Activated naive CD4-positive, alpha-beta T cell treated with anti-CD3 and anti-CD28 coated beads for 36 hours (primary cell): ENCODE measurements at regions not wholly inside any gene's neighbourhood (a gene's known extent, or its start where the extent isn't known, plus 50 kb on each side); places are given as distances from the start of the nearest gene placed in this dataset.

Experiments used
- CTCF ChIA-PET: fragments of 350-600 bp; sonication (Branson Sonifier 250); formaldehyde crosslinking; loops from one replicate; lab custom pipeline; 2021; ENCODE audit warnings: antibody characterized with exemption; lab: Charles Lee
- DNase-seq: peaks from one replicate; pipeline ENCODE4 v3.0.0-alpha.2; 2020
- H3K27ac Mint-ChIP-seq: one replicate; pipeline ENCODE4 v1.8.0; 2021; ENCODE audit warnings: mild to moderate bottlenecking, mixed read lengths
- H3K27me3 Mint-ChIP-seq: one replicate; pipeline ENCODE4 v1.8.0; 2021; ENCODE audit warnings: low read depth, mixed read lengths
- H3K36me3 Mint-ChIP-seq: one replicate; pipeline ENCODE4 v1.8.0; 2021; ENCODE audit warnings: low read depth, mixed read lengths
- H3K4me1 Mint-ChIP-seq: one replicate; pipeline ENCODE4 v1.8.0; 2021; ENCODE audit warnings: low read depth, mixed read lengths
- H3K4me3 Mint-ChIP-seq: one replicate; pipeline ENCODE4 v1.8.0; 2021; ENCODE audit warnings: mild to moderate bottlenecking, moderate library complexity, mixed read lengths
- H3K9me3 Mint-ChIP-seq: one replicate; pipeline ENCODE4 v1.8.0; 2021; ENCODE audit warnings: mixed read lengths
- intact Hi-C: fragments of 100-400 bp; cut with micrococcal nuclease; formaldehyde crosslinking; loops from one replicate; pipeline ENCODE4 v1.15.1; 2023

DNA sequence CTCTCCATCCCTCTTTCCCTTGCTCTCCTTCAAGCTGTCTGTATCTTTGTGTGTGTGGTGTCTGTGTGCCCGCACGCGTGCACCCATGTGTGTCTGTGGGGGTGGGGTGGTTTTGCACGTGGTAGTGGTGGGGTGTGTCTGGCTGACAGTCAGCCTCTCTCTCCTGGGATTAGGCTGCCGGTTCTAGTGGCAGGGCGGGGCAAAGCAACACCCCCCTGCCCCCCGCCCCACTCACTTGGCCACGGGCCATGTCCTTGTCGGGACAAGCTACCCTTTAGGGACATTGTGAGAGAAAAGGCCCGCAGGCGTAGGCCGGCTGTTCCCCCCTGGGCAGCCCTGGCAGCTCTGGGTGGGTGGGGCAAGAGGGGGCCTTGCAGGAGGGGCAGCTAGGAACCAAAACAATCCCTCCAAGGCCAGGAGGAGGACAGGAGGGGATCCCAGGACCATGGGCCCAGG is 182.6 kb downstream of the ALG10 start:
- H3K36me3 Mint-ChIP-seq: no peaks in the 10 kb centered on the region
- no peak overlapping the region for H3K4me3 Mint-ChIP-seq
- H3K27ac Mint-ChIP-seq: no peak overlapping the region
- no peaks in the 10 kb centered on the region for H3K9me3 Mint-ChIP-seq
- no peaks in the 10 kb centered on the region for H3K4me1 Mint-ChIP-seq
- intact Hi-C loops: no loop called here
- H3K27me3 Mint-ChIP-seq: no peaks in the 10 kb centered on the region
- no peak for DNase-seq
- CTCF ChIA-PET: no interaction called here

DNA sequence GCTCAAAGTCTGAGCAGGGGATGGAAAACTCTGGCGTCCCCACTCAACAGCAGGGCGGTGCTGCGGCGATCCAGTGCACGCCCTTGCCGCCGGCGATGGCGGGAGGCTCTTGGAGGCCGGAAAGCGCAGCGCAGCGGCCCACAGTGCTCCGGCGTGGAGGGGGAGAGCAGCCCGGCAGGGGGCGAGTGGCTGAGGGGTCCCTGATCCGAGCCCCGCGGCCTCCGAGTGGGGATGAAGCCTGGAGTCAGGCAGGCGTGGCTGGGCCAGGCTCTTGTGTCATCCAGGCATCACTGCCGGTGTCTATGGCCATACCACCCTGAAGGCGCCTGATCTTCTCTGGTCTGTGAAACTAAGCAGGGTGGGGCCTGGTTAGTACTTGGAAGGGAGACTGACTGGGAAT is 183.1 kb downstream of the ALG10 start:
- H3K4me3 Mint-ChIP-seq: no peak overlapping the region
- intact Hi-C loops: no loop called here
- H3K4me1 Mint-ChIP-seq: no peaks in the 10 kb centered on the region
- no peaks in the 10 kb centered on the region for H3K9me3 Mint-ChIP-seq
- no peak for DNase-seq
- H3K27me3 Mint-ChIP-seq: no peaks in the 10 kb centered on the region
- no peaks in the 10 kb centered on the region for H3K36me3 Mint-ChIP-seq
- CTCF ChIA-PET: no interaction called here
- no peak overlapping the region for H3K27ac Mint-ChIP-seq

DNA sequence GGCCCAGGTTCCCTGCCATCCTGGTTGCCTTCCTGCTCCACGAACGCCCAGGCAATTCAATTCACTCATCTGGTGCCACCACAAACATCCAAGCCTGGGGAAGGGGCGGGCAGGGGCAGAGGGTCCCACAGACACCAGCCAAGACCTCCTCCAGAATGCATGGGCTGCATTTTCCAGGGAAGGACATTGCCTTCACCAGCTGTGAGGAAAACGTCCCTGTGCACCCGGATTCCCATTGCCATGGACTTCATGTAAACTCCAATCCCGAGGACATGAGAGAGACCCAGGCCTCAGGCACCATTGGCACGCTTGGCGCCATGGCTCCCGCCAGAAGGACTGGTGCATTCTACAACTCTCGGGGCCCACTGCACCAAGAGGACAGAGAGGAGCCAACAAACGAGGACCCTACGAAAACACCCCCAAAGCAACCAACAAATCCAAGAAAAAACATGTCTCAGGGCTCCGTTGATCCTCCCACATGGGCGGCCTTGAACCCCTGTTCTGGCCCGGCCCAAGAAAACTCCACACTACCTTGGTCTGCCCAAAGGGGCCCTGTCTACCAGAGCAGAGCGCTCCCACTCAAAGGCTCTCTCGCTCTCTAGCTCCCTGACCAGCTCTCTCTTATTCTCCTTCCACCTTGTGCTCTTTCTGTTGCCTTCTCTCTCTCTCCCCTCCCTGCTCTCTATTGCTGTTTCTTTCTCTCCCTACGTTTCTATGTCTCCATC is 183.9 kb downstream of the ALG10 start:
- CTCF ChIA-PET: no interaction called here
- intact Hi-C loops: no loop called here
- H3K9me3 Mint-ChIP-seq: no peaks in the 10 kb centered on the region
- no peaks in the 10 kb centered on the region for H3K36me3 Mint-ChIP-seq
- no peak for DNase-seq
- no peak overlapping the region for H3K4me3 Mint-ChIP-seq
- no peaks in the 10 kb centered on the region for H3K27me3 Mint-ChIP-seq
- H3K4me1 Mint-ChIP-seq: no peaks in the 10 kb centered on the region
- no peak overlapping the region for H3K27ac Mint-ChIP-seq

DNA sequence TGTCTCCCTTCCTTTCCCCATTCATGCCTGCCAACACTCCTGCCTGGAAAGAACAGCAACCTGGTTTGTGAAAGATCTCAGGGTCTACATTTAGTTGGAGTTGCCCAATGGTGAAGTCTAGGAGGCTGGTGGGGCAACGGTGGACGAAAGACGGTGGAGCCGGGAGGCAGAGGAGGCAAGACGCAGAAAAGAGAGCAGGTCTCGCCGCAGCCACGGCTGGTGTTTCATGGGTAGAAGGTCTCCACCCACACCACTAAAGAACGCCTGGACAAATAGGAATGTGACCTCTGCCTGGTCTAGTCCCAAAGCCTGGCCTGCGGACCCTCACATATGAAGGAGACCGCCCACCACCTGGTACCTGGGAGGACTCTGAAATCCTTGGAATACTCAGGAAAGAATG is 185.6 kb downstream of the ALG10 start:
- CTCF ChIA-PET: no interaction called here
- no peaks in the 10 kb centered on the region for H3K36me3 Mint-ChIP-seq

DNA sequence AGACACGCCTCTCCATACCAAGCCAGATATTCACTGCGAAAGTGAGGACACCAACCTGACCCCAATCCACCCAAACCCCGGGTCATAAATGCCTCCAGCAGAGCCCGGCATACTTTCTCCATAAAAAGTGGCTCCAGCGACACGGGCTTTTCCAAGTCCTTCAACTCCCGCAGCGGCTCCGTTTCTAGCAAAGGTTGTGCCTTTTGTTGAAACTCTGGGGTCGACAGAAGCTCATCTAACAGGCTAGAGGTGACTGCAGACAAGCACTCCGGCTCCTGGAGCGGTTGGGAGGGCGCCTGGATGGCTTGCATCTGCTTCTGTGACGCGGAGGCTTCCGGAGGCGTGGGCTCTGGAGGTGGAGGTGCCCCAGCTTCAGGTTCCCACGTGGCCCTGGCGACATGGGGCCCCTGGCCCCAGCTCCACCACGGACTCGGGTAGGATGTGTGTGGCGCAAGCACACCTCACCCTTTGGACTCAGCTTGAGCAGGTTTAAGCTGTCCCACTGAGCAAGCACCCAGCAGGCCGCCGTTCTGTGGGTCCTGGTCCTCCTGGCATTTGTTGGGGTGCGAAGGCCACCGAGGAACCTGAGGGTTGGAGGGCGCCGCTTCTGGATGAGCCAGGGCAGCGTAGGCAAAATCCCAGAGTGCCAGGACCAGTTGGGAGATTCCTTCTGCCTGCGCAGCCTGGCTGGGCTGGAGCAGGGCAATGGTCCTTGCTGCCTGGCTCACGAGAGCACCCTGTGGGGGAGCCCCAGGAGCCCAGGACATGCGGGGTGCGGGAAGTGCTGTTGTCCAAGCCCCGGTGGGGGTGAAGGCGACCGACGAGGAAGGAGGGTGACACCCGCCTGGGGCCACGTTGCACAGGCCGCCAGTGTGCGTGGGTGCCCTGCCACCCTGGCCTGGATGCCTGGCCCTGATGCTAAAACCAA is 186.3 kb downstream of the ALG10 start:
- intact Hi-C loops: no loop called here
- Mint-ChIP-seq H3K4me3 (no peak overlapping the region), H3K27me3 (no peaks in the 10 kb centered on the region), H3K27ac (no peak overlapping the region), H3K36me3 (no peaks in the 10 kb centered on the region), H3K9me3 (no peaks in the 10 kb centered on the region), H3K4me1 (no peaks in the 10 kb centered on the region)
- DNase-seq: no peak
- CTCF ChIA-PET: no interaction called here

More for the DNA sequence above, 185.6 kb downstream of the ALG10 start:
- Mint-ChIP-seq H3K27me3 (no peaks in the 10 kb centered on the region), H3K27ac (no peak overlapping the region), H3K4me1 (no peaks in the 10 kb centered on the region), H3K4me3 (no peak overlapping the region), H3K9me3 (no peaks in the 10 kb centered on the region)
- intact Hi-C loops: no loop called here
- DNase-seq: no peak

DNA sequence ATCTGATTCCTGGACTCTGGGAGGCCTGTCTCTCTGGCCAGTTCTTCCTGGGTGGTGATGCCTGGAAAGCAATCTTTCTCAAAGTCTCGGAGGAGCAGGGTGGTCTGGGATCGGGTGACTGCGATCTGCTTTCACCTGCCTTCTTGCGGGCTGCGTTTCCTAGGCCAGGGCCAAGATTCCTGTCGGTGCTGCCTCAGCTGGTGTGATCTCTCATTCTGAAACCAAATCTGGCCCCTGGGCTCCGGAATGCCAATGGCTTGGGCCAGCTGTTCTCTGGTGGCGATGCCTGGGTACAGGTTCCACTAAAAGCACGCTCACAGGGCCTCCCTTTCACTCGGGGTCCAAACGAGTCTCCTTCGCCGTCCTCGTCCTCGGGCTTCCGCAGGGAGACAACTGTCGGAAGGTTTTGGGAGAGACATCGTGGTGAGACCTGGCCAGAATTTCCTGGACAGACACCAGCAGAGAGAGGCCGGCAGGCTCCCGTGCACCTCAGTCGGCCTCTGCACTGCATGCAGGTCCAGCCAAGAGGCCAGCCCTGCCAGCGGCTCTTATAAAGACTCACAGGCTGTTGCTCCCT is 187.1 kb downstream of the ALG10 start:
- CTCF ChIA-PET: no interaction called here
- H3K27me3 Mint-ChIP-seq: no peaks in the 10 kb centered on the region
- H3K27ac Mint-ChIP-seq: no peak overlapping the region
- no peaks in the 10 kb centered on the region for H3K4me1 Mint-ChIP-seq
- intact Hi-C loops: no loop called here
- no peak overlapping the region for H3K4me3 Mint-ChIP-seq
- no peak for DNase-seq
- no peaks in the 10 kb centered on the region for H3K36me3 Mint-ChIP-seq
- no peaks in the 10 kb centered on the region for H3K9me3 Mint-ChIP-seq

DNA sequence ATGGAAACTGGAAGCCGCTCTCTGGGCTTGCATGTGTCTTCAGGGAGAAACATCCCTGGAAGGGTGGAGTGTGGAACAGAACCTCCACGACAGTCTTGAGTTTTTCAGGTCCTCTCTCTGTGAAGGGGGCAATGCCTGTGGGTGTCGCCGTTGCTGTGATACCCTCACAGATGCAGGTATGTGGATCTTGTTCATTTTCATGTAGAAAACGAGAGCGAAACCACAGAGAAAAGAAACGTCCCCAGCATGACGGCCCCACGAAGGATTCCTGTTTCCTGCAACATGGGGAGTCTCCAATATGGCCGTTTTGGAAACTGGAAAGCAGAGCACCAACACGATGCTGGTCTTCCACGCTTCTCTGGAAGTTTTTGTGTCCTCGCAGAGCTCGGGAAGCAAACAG is 187.9 kb downstream of the ALG10 start:
- no peaks in the 10 kb centered on the region for H3K9me3 Mint-ChIP-seq
- intact Hi-C loops: loop anchor here (10.0 kb wide), 1 partner anchor 415 kb away; no protein-coding TSS in a partner anchor
- H3K4me3 Mint-ChIP-seq: no peak overlapping the region
- no peak overlapping the region for H3K27ac Mint-ChIP-seq
- no peaks in the 10 kb centered on the region for H3K36me3 Mint-ChIP-seq
- CTCF ChIA-PET: no interaction called here
- DNase-seq: no peak
- H3K27me3 Mint-ChIP-seq: no peaks in the 10 kb centered on the region
- H3K4me1 Mint-ChIP-seq: no peaks in the 10 kb centered on the region

DNA sequence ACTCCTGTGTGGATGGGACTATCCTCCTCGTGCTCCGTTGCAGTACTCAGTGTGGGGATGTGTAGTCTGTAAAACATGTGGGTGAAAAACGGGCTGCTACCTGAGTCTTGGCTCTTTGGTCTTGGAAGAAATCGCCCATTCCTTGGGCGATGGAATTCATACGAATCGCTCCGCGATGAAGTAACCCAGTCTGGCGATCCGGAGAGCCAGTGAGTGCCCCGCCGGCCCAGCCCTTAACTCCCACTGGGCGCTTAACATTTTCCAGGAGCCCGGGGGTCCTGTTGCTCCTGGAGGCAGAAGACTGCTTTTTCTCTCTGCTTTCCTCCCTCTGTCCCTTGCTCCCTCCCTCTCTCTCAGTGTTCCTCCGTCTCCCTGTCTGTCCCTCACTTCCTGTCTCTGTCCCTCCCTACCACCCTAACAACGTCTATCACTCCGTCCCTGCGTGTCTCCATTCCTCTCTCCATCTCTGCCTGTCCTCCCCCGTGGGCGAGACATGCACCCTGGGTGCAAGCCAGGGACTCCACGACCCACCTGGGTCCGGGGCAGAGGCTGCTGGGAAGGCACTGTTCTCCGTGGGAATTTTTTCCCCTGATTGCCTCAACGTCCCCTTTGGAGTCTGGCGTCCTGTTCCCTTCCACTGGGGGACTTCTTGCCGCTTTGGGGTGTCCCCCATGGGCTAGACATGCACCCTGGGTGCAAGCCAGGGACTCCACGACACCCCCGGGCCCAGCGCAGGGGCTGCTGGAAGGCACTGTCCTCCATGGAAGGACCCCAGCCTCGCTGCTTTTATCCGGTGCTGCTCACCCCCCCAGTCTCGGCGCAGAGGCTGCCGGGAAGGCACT is 188.6 kb downstream of the ALG10 start:
- Mint-ChIP-seq H3K4me3 (no peak overlapping the region), H3K27me3 (no peaks in the 10 kb centered on the region), H3K9me3 (no peaks in the 10 kb centered on the region), H3K4me1 (no peaks in the 10 kb centered on the region), H3K36me3 (no peaks in the 10 kb centered on the region), H3K27ac (no peak overlapping the region)
- CTCF ChIA-PET: no interaction called here
- intact Hi-C loops: loop anchor here (10.0 kb wide), 1 partner anchor 414 kb away; no protein-coding TSS in a partner anchor
- no peak for DNase-seq

DNA sequence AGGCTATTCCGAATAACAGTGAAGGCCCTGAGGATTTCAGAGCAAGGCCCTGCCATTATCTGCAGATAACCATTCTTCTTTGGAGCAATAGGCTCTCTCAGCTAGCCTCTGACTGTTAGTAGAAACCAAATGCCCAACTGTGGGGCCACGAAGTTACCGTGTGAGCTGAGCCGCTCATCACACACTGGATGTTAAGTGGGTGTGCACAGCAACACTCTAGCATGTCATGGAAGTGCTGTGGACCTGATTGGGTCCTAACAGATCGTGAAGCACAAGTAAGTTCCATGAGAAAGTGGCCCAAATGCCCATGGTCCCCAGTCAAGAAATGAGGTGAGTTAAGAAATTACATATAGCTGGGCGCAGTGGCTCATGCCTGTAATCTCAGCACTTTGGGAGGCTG is 190.4 kb downstream of the ALG10 start:
- H3K27me3 Mint-ChIP-seq: peaks cover 3% of the 10 kb centered on the region
- no peaks in the 10 kb centered on the region for H3K4me1 Mint-ChIP-seq
- no peaks in the 10 kb centered on the region for H3K36me3 Mint-ChIP-seq
- DNase-seq: no peak
- intact Hi-C loops: loop anchor here (10.0 kb wide), 1 partner anchor 412 kb away; no protein-coding TSS in a partner anchor
- CTCF ChIA-PET: interaction anchor here (1.0 kb wide), 1 partner anchor 90 kb away, joined by 4 read pairs; no protein-coding TSS in a partner anchor
- H3K27ac Mint-ChIP-seq: no peak overlapping the region
- no peaks in the 10 kb centered on the region for H3K9me3 Mint-ChIP-seq
- H3K4me3 Mint-ChIP-seq: no peak overlapping the region

DNA sequence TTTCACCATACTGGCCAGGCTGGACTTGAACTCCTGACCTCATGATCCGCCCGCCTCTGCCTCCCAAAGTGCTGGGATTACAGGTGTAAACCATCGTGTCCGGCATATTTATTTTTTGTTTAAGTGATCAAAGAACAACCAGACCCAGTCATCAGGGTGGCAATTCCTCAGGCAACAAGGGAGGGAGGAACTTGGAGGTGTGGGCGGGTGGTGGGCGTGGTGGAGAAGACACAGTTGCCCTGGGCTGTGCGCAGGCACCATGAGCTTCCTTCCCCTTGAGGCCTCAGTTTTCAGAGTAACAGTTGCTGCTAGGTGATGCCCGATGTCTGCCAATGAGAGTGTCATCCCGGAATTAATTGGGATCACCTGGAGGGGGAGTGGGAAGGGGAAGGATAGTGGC is 191.7 kb downstream of the ALG10 start:
- CTCF ChIA-PET: no interaction called here
- Mint-ChIP-seq H3K36me3 (no peaks in the 10 kb centered on the region), H3K27me3 (peaks cover 12% of the 10 kb centered on the region), H3K27ac (no peak overlapping the region), H3K9me3 (no peaks in the 10 kb centered on the region), H3K4me1 (peaks cover 4% of the 10 kb centered on the region), H3K4me3 (no peak overlapping the region)
- intact Hi-C loops: loop anchor here (10.0 kb wide), 1 partner anchor 411 kb away; no protein-coding TSS in a partner anchor
- DNase-seq: no peak

DNA sequence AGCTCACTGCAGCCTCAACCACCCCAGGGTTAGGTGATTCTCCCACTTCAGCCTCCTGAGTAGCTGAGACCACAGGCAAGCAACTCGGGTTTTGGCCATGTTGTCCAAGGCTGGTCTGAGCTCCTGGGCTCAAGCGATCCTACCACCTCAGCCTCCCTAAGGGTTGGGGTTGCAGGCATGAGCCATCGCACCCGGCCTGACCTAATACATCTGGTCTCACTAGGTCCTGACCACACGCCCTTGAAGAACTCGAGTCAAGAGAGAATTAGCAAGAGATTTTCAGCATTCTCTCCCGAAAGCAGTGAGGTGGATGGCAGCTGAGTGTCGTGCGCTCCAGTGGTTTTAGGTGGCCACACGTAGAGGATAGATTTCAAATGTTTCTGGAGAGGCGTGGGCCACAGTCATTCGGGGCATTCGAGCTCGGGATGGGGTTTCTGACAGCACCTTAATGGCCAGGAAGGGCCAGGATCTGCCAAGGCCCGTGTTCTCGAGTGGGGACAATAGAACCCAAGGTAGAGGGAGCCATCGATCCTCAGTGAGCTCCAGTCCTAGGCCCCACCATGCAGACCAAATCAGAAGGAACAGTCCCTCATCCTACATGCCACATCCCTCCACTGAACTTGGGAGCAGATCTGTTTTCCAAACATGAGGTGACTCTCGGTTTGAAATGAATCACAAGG is 193.1 kb downstream of the ALG10 start:
- Mint-ChIP-seq H3K27me3 (peaks cover 15% of the 10 kb centered on the region), H3K36me3 (no peaks in the 10 kb centered on the region), H3K9me3 (no peaks in the 10 kb centered on the region), H3K27ac (no peak overlapping the region), H3K4me1 (peaks cover 4% of the 10 kb centered on the region), H3K4me3 (no peak overlapping the region)
- no peak for DNase-seq
- CTCF ChIA-PET: interaction anchor here (1.2 to 2.8 kb wide), 2 partner anchors 91 to 93 kb away, joined by 3 to 10 read pairs; no protein-coding TSS in a partner anchor
- intact Hi-C loops: loop anchor here (10.0 kb wide), 1 partner anchor 409 kb away; no protein-coding TSS in a partner anchor
